ENCODE measurements at regions not wholly inside any gene's neighbourhood (a gene's known extent, or its start where the extent isn't known, plus 50 kb on each side); places are given as distances from the start of the nearest gene placed in this dataset.

GRCh38 chrX:99887918-99888317, 522.2 kb downstream of the PCDH19 start:
- Histone ChIP-seq H3K79me1 (ENCODE audit: low read depth, low read length) (no peaks in the 10 kb centered on the region), H2BK20ac (ENCODE audit: low read length) (no peak overlapping the region), H3K14ac (ENCODE audit: insufficient read length) (no peak overlapping the region), H4K20me1 (replicated peaks in 1 of 2; ENCODE audit: control insufficient read depth in 1 of 2, insufficient read depth in 2 of 2, low read length in 2 of 2) (no peaks in the 10 kb centered on the region), H3K4me1 (replicated peaks in 1 of 4; ENCODE audit: control insufficient read depth in 3 of 4, insufficient read depth in 4 of 4, low read length in 3 of 4) (no peaks in the 10 kb centered on the region), H3K4me3 (ENCODE audit: extremely low read depth in 1 of 4, insufficient read depth in 2 of 4, low read depth in 3 of 4, low read length in 4 of 4) (no peak overlapping the region), H3K18ac (ENCODE audit: extremely low read depth, low read length) (no peak overlapping the region), H2BK5ac (ENCODE audit: low read depth, low read length) (no peak overlapping the region), H3K23ac (ENCODE audit: insufficient read length) (no peak overlapping the region), H3K9me3 (ENCODE audit: insufficient read depth in 2 of 2, low read depth in 1 of 2, low read length in 1 of 2) (no peaks in the 10 kb centered on the region), H3K4ac (replicated peaks; ENCODE audit: insufficient read length, low read depth, low read length) (no peak overlapping the region), H3K23me2 (ENCODE audit: low read depth, low read length) (no peaks in the 10 kb centered on the region), H3K4me2 (ENCODE audit: insufficient read depth in 1 of 2, low read depth in 2 of 2, low read length in 2 of 2) (no peak overlapping the region), H2AFZ (ENCODE audit: low read length) (no peak overlapping the region), H2BK15ac (ENCODE audit: low read length) (no peak overlapping the region), H4K8ac (ENCODE audit: extremely low read depth, insufficient read depth, low read length) (no peak overlapping the region), H3K36me3 (ENCODE audit: control insufficient read depth in 2 of 4, insufficient read depth in 4 of 4, low read length in 3 of 4) (no peaks in the 10 kb centered on the region), H3K9ac (replicated peaks in 1 of 4; ENCODE audit: extremely low read depth in 1 of 4, low read depth in 3 of 4, low read length in 3 of 4) (no peak overlapping the region), H4K5ac (ENCODE audit: insufficient read length, low read depth, low read length) (no peak overlapping the region), H2BK120ac (replicated peaks; ENCODE audit: low read depth, low read length) (no peak overlapping the region), H3K27me3 (replicated peaks in 1 of 4; ENCODE audit: control insufficient read depth in 3 of 4, extremely low read depth in 1 of 4, insufficient read depth in 3 of 4, low read length in 3 of 4) (no peaks in the 10 kb centered on the region), H2AK5ac (ENCODE audit: low read depth, low read length) (no peak overlapping the region), H2BK12ac (ENCODE audit: low read depth, low read length) (no peak overlapping the region), H3K56ac (replicated peaks; ENCODE audit: insufficient read length, low read depth, low read length) (no peak overlapping the region), H4K91ac (replicated peaks; ENCODE audit: insufficient read length, low read length) (no peak overlapping the region), H3K27ac (ENCODE audit: low read depth, low read length) (no peak overlapping the region), H3K79me2 (ENCODE audit: control insufficient read depth in 1 of 2, insufficient read depth in 2 of 2, low read length in 2 of 2) (no peaks in the 10 kb centered on the region)
- WGBS, 2 experiments (ENCODE audit: extremely low coverage in 1 of 2, insufficient coverage in 1 of 2, insufficient read length in 1 of 2, insufficient replicate concordance in 2 of 2, low coverage in 1 of 2, low lambda C conversion rate in 2 of 2, missing lambda C conversion rate in 1 of 2), result 96% methylated on average over 5 of the region's 18 CpGs; no CpG with 5 or more reads in 1 of the 2 experiments
- POLR2A ChIA-PET (ENCODE audit: partially characterized antibody), result no interaction called here
- FAIRE-seq, result no peak
- CTCF ChIA-PET (ENCODE audit: partially characterized antibody), result no interaction called here
- TF ChIP-seq CHD2 (IDR thresholded peaks at IDR 0.05; ENCODE audit: low read length) (no peak), HDAC6 (IDR thresholded peaks at IDR 0.05; ENCODE audit: low read depth, low read length) (no peak), RNF2 (IDR thresholded peaks at IDR 0.05; ENCODE audit: borderline replicate concordance, low read depth, low read length, missing control alignments, poor library complexity, severe bottlenecking) (no peak), RFX5 (IDR thresholded peaks at IDR 0.05; ENCODE audit: borderline replicate concordance, low read depth, low read length) (no peak)
- DNase-seq (ENCODE audit: low read depth in 1 of 2, low spot score in 2 of 2), result no peak

All from H1 (cell line).